HepG2 (cell line): ENCODE measurements at regions not wholly inside any gene's neighbourhood (a gene's known extent, or its start where the extent isn't known, plus 50 kb on each side); places are given as distances from the start of the nearest gene placed in this dataset.
"Not testable (repeated sequence)": the region's sequence is repeated elsewhere in the genome, so short reads cannot be mapped to it uniquely, and the experiment has no call there.

Source experiments
- ATAC-seq: fragments of 200-7000 bp; cut with Tn5 transposase; 3 replicates; pipeline ENCODE4 v1.9.1; 2020; ENCODE audit warnings: mild to moderate bottlenecking, moderate library complexity
- BruUV-seq: library from RNA; stranded (reverse); fragments of 400-500 nt; replicated peaks from 2 replicates; lab custom pipeline; 2021; lab: Mats Ljungman, UMichigan
- CTCF ChIA-PET: fragments of 300-600 bp; formaldehyde crosslinking; extraction: SDS; loops from one replicate; lab custom pipeline; 2021; ENCODE audit warnings: low total read pairs, inconsistent platforms, low intra/inter-chr PET ratio; lab: Yijun Ruan, JAX
- POLR2A ChIA-PET: fragments of 350-600 bp; sonication (Branson Sonifier 250); formaldehyde crosslinking; loops from one replicate; lab custom pipeline; 2020; ENCODE audit warnings: antibody characterized with exemption, inconsistent platforms; lab: Yijun Ruan, JAX
- DNase-seq: peaks from one replicate; pipeline ENCODE4 v3.0.0-alpha.2; 2015; ENCODE audit warnings: low spot score
- FAIRE-seq: peaks from 3 replicates; lab custom pipeline; 2011; peaks lifted over from hg19 to GRCh38; lab: Jason Lieb, UNC
- H2AFZ ChIP-seq: one replicate; pipeline ENCODE4 v1.6.1; 2011; ENCODE audit warnings: low read length, inconsistent platforms
- H3K27ac ChIP-seq: fragments of 300-600 bp; 3 replicates; pipeline ENCODE4 v1.8.0; 2011; ENCODE audit warnings: mixed run types, mild to moderate bottlenecking, mixed read lengths, low read length, inconsistent platforms; ENCODE audit not compliant: insufficient read depth; ENCODE audit errors: extremely low read length
- H3K27me3 ChIP-seq, 2 experiments: fragments of 200-600 bp in 1 of 2; 2 replicates in 1 of 2; 3 replicates in 1 of 2; pipeline versions ENCODE4 v1.6.0 to v1.8.0; 2011; ENCODE audit warnings: low read length in 2 of 2, mild to moderate bottlenecking in 2 of 2, moderate library complexity in 2 of 2, inconsistent platforms in 1 of 2; ENCODE audit not compliant: insufficient read depth in 2 of 2, control insufficient read depth in 1 of 2
- H3K36me3 ChIP-seq, 2 experiments: fragments of 200-600 bp in 1 of 2; replicated peaks in 1 of 2; 2 replicates in 1 of 2; 3 replicates in 1 of 2; pipeline versions ENCODE4 v1.5.1 to v1.8.0; 2011; ENCODE audit warnings: low read length in 2 of 2, inconsistent platforms in 1 of 2; ENCODE audit not compliant: insufficient read depth in 2 of 2, control insufficient read depth in 1 of 2
- H3K4me1 ChIP-seq: 2 replicates; pipeline ENCODE4 v1.5.1; 2012; ENCODE audit warnings: low read length, inconsistent platforms; ENCODE audit not compliant: insufficient read depth
- H3K4me2 ChIP-seq: 2 replicates; pipeline ENCODE4 v1.6.0; 2011; ENCODE audit warnings: low read depth, low read length, inconsistent platforms
- H3K4me3 ChIP-seq, 3 experiments: fragments of 200-600 bp in 1 of 3; sonication (generic), shearing (Covaris generic) in 1 of 3; replicated peaks in 1 of 3; 2 replicates each; pipeline ENCODE4 v1.5.1; 2011 to 2016; ENCODE audit warnings: low read length in 3 of 3, inconsistent platforms in 2 of 3, low read depth in 2 of 3, mild to moderate bottlenecking in 2 of 3, control low read depth in 1 of 3, mixed read lengths in 1 of 3; ENCODE audit not compliant: insufficient read depth in 1 of 3
- H3K79me2 ChIP-seq: one replicate; pipeline ENCODE4 v1.6.1; 2011; ENCODE audit warnings: low read length, inconsistent platforms; ENCODE audit not compliant: insufficient read depth
- H3K9ac ChIP-seq: 2 replicates; pipeline ENCODE4 v1.6.0; 2011; ENCODE audit warnings: mild to moderate bottlenecking, low read depth, low read length, inconsistent platforms; ENCODE audit not compliant: insufficient read depth
- H3K9me3 ChIP-seq: 2 replicates; pipeline ENCODE4 v1.5.1; 2012; ENCODE audit warnings: mild to moderate bottlenecking, low read length
- H4K20me1 ChIP-seq: 2 replicates; pipeline ENCODE4 v1.6.0; 2011; ENCODE audit warnings: inconsistent platforms, mild to moderate bottlenecking, low read length, moderate library complexity; ENCODE audit not compliant: insufficient read depth
- TOPORS ChIP-seq: sonication (generic); formaldehyde crosslinking; IDR thresholded peaks from 2 replicates; pipeline ENCODE4 v1.8.0; 2023; ENCODE audit warnings: mild to moderate bottlenecking, missing genetic modification reagents
- ZFP82 ChIP-seq: sonication (generic); formaldehyde crosslinking; IDR thresholded peaks from 2 replicates; pipeline ENCODE4 v1.5.1; 2020; ENCODE audit warnings: mild to moderate bottlenecking, missing genetic modification reagents, borderline replicate concordance
- ZNF253 ChIP-seq: sonication (generic); formaldehyde crosslinking; IDR thresholded peaks from 2 replicates; pipeline ENCODE4 v1.8.0; 2022; ENCODE audit warnings: mild to moderate bottlenecking, missing genetic modification reagents, borderline replicate concordance
- ZNF563 ChIP-seq: sonication (generic); formaldehyde crosslinking; IDR thresholded peaks from 2 replicates; pipeline ENCODE4 v1.8.0; 2022; ENCODE audit warnings: mild to moderate bottlenecking, moderate library complexity, missing genetic modification reagents
- whole genome bisulfite sequencing: methylation state at CpG from one replicate; pipeline ENCODE4 v1.1.6; 2017; ENCODE audit warnings: low lambda C conversion rate; 5-methylcytosine and 5-hydroxymethylcytosine counted together
- in situ Hi-C: cut with HindIII; loops from 2 replicates; pipeline ENCODE4 v1.10.0; 2017; ENCODE audit warnings: low pct_unique_long_range_greater_than_20kb; ENCODE audit not compliant: extremely low pct_ligation_motif_present
- intact Hi-C: fragments of 100-400 bp; cut with micrococcal nuclease; formaldehyde crosslinking; loops from one replicate; pipeline ENCODE4 v1.10.0; 2022; ENCODE audit not compliant: unreplicated experiment

- TF ChIP-seq TOPORS (CRISPR knock-in tag) (no peak), ZNF563 (CRISPR knock-in tag) (no peak), ZFP82 (CRISPR knock-in tag) (no peak), ZNF253 (CRISPR knock-in tag) (no peak)
- no peaks in the 10 kb centered on the region for H3K27me3 ChIP-seq
- WGBS = 2% methylated on average over 1 of the region's 1 CpG
- FAIRE-seq = no peak
- intact Hi-C loops = no loop called here
- H3K4me3 ChIP-seq = no peak overlapping the region
- no TSS peak for BruUV-seq
- no peak overlapping the region for H3K9ac ChIP-seq
- no peaks in the 10 kb centered on the region for H3K79me2 ChIP-seq
- no peak overlapping the region for H3K27ac ChIP-seq
- no peak overlapping the region for H2AFZ ChIP-seq
- ATAC-seq = no peak
- no peak overlapping the region for H3K4me2 ChIP-seq
- H3K9me3 ChIP-seq = no peaks in the 10 kb centered on the region
- no peaks in the 10 kb centered on the region for H3K36me3 ChIP-seq
- CTCF ChIA-PET = no interaction called here
- POLR2A ChIA-PET = no interaction called here
- H4K20me1 ChIP-seq = no peaks in the 10 kb centered on the region
- in situ Hi-C loops = no loop called here
- no peak for DNase-seq
- H3K4me1 ChIP-seq = no peaks in the 10 kb centered on the region
These were observed 280.1 kb downstream of the PTH2R start for GRCh38 chr2:208686665-208687064.

GRCh38 chr2:208687720-208688119, 281.1 kb downstream of the PTH2R start:
- H3K27ac ChIP-seq, H3K4me1 ChIP-seq, H3K4me3 ChIP-seq, FAIRE-seq, H3K36me3 ChIP-seq, H4K20me1 ChIP-seq, intact Hi-C loops, H3K4me2 ChIP-seq, ATAC-seq, DNase-seq, H3K27me3 ChIP-seq, H3K9ac ChIP-seq, in situ Hi-C loops, H3K79me2 ChIP-seq, H2AFZ ChIP-seq, POLR2A ChIA-PET, CTCF ChIA-PET, H3K9me3 ChIP-seq, BruUV-seq: not testable (repeated sequence)
- 3% methylated on average over 1 of the region's 1 CpG for WGBS
